PC-3 (cell line): ENCODE measurements at regions not wholly inside any gene's neighbourhood (a gene's known extent, or its start where the extent isn't known, plus 50 kb on each side); places are given as distances from the start of the nearest gene placed in this dataset.

Experiments used
- ATAC-seq: fragments of 200-7000 bp; cut with Tn5 transposase; 2 replicates; pipeline ENCODE4 v1.9.1; 2020; ENCODE audit warnings: mild to moderate bottlenecking, moderate library complexity
- BruUV-seq: library from RNA; stranded (reverse); fragments of 400-500 nt; replicated peaks from 2 replicates; lab custom pipeline; 2021; lab: Mats Ljungman, UMichigan
- CTCF ChIA-PET: fragments of 300-600 bp; sonication (Branson Sonifier 250); formaldehyde crosslinking; loops from one replicate; lab custom pipeline; 2022; ENCODE audit warnings: antibody characterized with exemption; lab: Charles Lee
- POLR2A ChIA-PET: fragments of 300-600 bp; sonication (Branson Sonifier 250); formaldehyde crosslinking; loops from one replicate; lab custom pipeline; 2022; ENCODE audit warnings: antibody characterized with exemption; ENCODE audit not compliant: unreplicated experiment; lab: Charles Lee
- DNase-seq: peaks from one replicate; pipeline ENCODE4 v3.0.0-alpha.2; 2015
- H2AFZ ChIP-seq: fragments of 300-600 bp; sonication (generic); 2 replicates; pipeline ENCODE4 v1.6.0; 2016; ENCODE audit warnings: antibody characterized with exemption, low read length
- H3F3A ChIP-seq: fragments of 300-600 bp; sonication (generic); one replicate; pipeline ENCODE4 v1.6.0; 2017; ENCODE audit warnings: antibody characterized with exemption, low read length, control low read depth, mild to moderate bottlenecking; ENCODE audit not compliant: unreplicated experiment
- H3K27ac ChIP-seq: fragments of 300-600 bp; sonication (generic); 2 replicates; pipeline ENCODE4 v1.5.1; 2016; ENCODE audit warnings: mild to moderate bottlenecking, low read length
- H3K27me3 ChIP-seq: fragments of 300-600 bp; sonication (generic); 2 replicates; pipeline ENCODE4 v1.6.1; 2016; ENCODE audit warnings: low read length, mixed read lengths
- H3K36me3 ChIP-seq: fragments of 300-600 bp; sonication (generic); 2 replicates; pipeline ENCODE4 v1.6.1; 2016; ENCODE audit warnings: low read depth, mixed run types, low read length, mixed read lengths
- H3K4me1 ChIP-seq: fragments of 300-600 bp; sonication (generic); 2 replicates; pipeline ENCODE4 v1.5.1; 2016; ENCODE audit warnings: low read length; ENCODE audit not compliant: insufficient read depth
- H3K4me2 ChIP-seq: fragments of 300-600 bp; sonication (generic); 2 replicates; pipeline ENCODE4 v1.6.0; 2016; ENCODE audit warnings: low read length
- H3K4me3 ChIP-seq: fragments of 300-600 bp; sonication (generic); 2 replicates; pipeline ENCODE4 v1.5.1; 2016; ENCODE audit warnings: mild to moderate bottlenecking, low read length, mixed read lengths
- H3K79me2 ChIP-seq: fragments of 300-600 bp; sonication (generic); 2 replicates; pipeline ENCODE4 v1.6.1; 2017; ENCODE audit warnings: low read length, mixed read lengths
- H3K9ac ChIP-seq: fragments of 300-600 bp; sonication (generic); 2 replicates; pipeline ENCODE4 v1.6.0; 2016; ENCODE audit warnings: mild to moderate bottlenecking, low read length
- H3K9me2 ChIP-seq: fragments of 300-600 bp; sonication (generic); replicated peaks from 2 replicates; pipeline ENCODE4 v1.6.1; 2016; ENCODE audit warnings: mixed run types, low read length, mixed read lengths
- H3K9me3 ChIP-seq: fragments of 300-600 bp; sonication (generic); 2 replicates; pipeline ENCODE4 v1.6.1; 2016; ENCODE audit warnings: low read length, mixed read lengths
- H4K20me1 ChIP-seq: fragments of 300-600 bp; sonication (generic); 2 replicates; pipeline ENCODE4 v1.6.1; 2016; ENCODE audit warnings: low read length, mixed read lengths
- EZH2 ChIP-seq: fragments of 300-600 bp; sonication (generic); IDR thresholded peaks from one replicate; pipeline ENCODE4 v1.6.1; 2017; ENCODE audit warnings: antibody characterized with exemption, mild to moderate bottlenecking, low read length; ENCODE audit not compliant: unreplicated experiment
- EZH2phosphoT487 ChIP-seq: fragments of 300-600 bp; sonication (generic); IDR thresholded peaks from 2 replicates; pipeline ENCODE4 v1.6.1; 2018; ENCODE audit warnings: mild to moderate bottlenecking, antibody characterized with exemption, low read length, borderline replicate concordance
- intact Hi-C: fragments of 100-400 bp; cut with micrococcal nuclease; formaldehyde crosslinking; loops from 2 replicates; pipeline ENCODE4 v1.9.0; 2023
- TF ChIP-seq, protein P1 (sequence below): fragments of 300-600 bp; sonication (generic); conservative IDR thresholded peaks from 2 replicates; pipeline ENCODE4 v1.5.1; 2017; ENCODE audit warnings: antibody characterized with exemption, low read depth, mild to moderate bottlenecking, low read length

DNA sequence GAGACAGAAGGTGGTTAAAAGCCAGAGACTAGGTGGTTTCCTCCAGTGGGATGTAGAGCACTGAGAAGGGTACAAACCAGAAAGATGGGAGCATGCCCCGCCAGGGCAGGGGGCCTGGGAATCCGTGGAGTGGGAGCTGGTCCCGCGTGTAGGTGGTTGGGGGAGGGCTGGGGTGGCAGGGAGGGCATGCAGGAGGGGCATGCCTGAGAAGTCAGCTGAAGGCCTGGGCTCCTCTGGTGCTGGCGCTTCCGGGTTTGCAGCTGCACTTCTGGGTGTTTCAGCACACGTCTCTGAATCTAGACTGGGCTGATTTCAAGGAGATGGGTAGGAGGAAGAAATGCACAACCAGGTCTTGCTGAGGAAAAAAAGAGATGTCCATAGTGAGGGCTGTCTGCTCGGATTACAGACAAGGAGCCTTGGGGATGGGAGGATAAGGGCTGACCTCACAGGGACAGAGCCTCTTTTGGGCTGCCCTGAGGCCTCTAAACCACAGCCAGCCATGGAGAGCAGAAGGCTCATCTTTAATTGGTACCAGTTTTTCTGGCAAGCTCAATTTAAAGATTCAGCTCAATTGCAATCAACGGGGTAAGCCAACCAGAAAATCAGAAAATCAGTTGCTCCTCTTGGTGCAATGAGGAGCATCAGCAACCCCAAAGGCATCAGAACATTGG lies 151.9 kb downstream of the FAM43A start:
- Histone ChIP-seq H3K79me2 (no peaks in the 10 kb centered on the region), H3F3A (no peaks in the 10 kb centered on the region), H2AFZ (no peak overlapping the region), H4K20me1 (no peaks in the 10 kb centered on the region), H3K36me3 (no peaks in the 10 kb centered on the region), H3K4me1 (peaks cover 24% of the 10 kb centered on the region), H3K9ac (no peak overlapping the region), H3K9me2 (no peaks in the 10 kb centered on the region), H3K27me3 (no peaks in the 10 kb centered on the region), H3K27ac (no peak overlapping the region), H3K4me2 (no peak overlapping the region), H3K9me3 (no peaks in the 10 kb centered on the region), H3K4me3 (no peak overlapping the region)
- no TSS peak for BruUV-seq
- TF ChIP-seq EZH2phosphoT487 (no peak), EZH2 (no peak)
- TF ChIP-seq, protein P1, sequence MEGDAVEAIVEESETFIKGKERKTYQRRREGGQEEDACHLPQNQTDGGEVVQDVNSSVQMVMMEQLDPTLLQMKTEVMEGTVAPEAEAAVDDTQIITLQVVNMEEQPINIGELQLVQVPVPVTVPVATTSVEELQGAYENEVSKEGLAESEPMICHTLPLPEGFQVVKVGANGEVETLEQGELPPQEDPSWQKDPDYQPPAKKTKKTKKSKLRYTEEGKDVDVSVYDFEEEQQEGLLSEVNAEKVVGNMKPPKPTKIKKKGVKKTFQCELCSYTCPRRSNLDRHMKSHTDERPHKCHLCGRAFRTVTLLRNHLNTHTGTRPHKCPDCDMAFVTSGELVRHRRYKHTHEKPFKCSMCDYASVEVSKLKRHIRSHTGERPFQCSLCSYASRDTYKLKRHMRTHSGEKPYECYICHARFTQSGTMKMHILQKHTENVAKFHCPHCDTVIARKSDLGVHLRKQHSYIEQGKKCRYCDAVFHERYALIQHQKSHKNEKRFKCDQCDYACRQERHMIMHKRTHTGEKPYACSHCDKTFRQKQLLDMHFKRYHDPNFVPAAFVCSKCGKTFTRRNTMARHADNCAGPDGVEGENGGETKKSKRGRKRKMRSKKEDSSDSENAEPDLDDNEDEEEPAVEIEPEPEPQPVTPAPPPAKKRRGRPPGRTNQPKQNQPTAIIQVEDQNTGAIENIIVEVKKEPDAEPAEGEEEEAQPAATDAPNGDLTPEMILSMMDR: no peak
- DNase-seq (no peak), ATAC-seq (no peak)
- POLR2A ChIA-PET: no interaction called here
- intact Hi-C loops: no loop called here
- CTCF ChIA-PET: interaction anchor here (1.0 kb wide), 1 partner anchor 150 kb away, joined by 3 read pairs; no protein-coding TSS in a partner anchor

GRCh38 chr3:194838236-194838635 lies 152.6 kb downstream of the FAM43A start:
- H3F3A ChIP-seq: no peaks in the 10 kb centered on the region
- ATAC-seq: no peak
- intact Hi-C loops: no loop called here
- no peak overlapping the region for H3K4me2 ChIP-seq
- H3K9me3 ChIP-seq: no peaks in the 10 kb centered on the region
- H3K4me3 ChIP-seq: no peak overlapping the region
- DNase-seq: no peak
- no peaks in the 10 kb centered on the region for H3K27me3 ChIP-seq
- H3K79me2 ChIP-seq: no peaks in the 10 kb centered on the region
- ChIA-PET CTCF (interaction anchor here (1.0 kb wide), 1 partner anchor 150 kb away, joined by 3 read pairs; no protein-coding TSS in a partner anchor), POLR2A (no interaction called here)
- TF ChIP-seq EZH2 (no peak), EZH2phosphoT487 (no peak)
- TF ChIP-seq, protein P1: no peak
- H2AFZ ChIP-seq: no peak overlapping the region
- H3K9ac ChIP-seq: no peak overlapping the region
- H4K20me1 ChIP-seq: no peaks in the 10 kb centered on the region
- H3K27ac ChIP-seq: no peak overlapping the region
- no peaks in the 10 kb centered on the region for H3K9me2 ChIP-seq
- H3K4me1 ChIP-seq: peaks cover 17% of the 10 kb centered on the region
- no TSS peak for BruUV-seq
- no peaks in the 10 kb centered on the region for H3K36me3 ChIP-seq
